Activated naive CD4-positive, alpha-beta T cell treated with anti-CD3 and anti-CD28 coated beads, Interleukin-2, amount 50 U/mL, for 24 hours (primary cell): ENCODE measurements at regions not wholly inside any gene's neighbourhood (a gene's known extent, or its start where the extent isn't known, plus 50 kb on each side); places are given as distances from the start of the nearest gene placed in this dataset.

Experiments
- H3K27ac Mint-ChIP-seq: one replicate; pipeline ENCODE4 v1.8.0; 2021; ENCODE audit warnings: mild to moderate bottlenecking, mixed read lengths
- H3K27me3 Mint-ChIP-seq: one replicate; pipeline ENCODE4 v1.8.0; 2021; ENCODE audit warnings: mixed read lengths
- H3K36me3 Mint-ChIP-seq: one replicate; pipeline ENCODE4 v1.8.0; 2021; ENCODE audit warnings: mixed read lengths
- H3K4me1 Mint-ChIP-seq: one replicate; pipeline ENCODE4 v1.8.0; 2021; ENCODE audit warnings: mixed read lengths
- H3K4me3 Mint-ChIP-seq: one replicate; pipeline ENCODE4 v1.8.0; 2021; ENCODE audit warnings: mild to moderate bottlenecking, mixed read lengths
- H3K9me3 Mint-ChIP-seq: one replicate; pipeline ENCODE4 v1.8.0; 2021; ENCODE audit warnings: mixed read lengths

- Mint-ChIP-seq H3K36me3 (no peaks in the 10 kb centered on the region), H3K27me3 (no peaks in the 10 kb centered on the region), H3K9me3 (no peaks in the 10 kb centered on the region), H3K4me1 (no peaks in the 10 kb centered on the region), H3K4me3 (no peak overlapping the region), H3K27ac (no peak overlapping the region)
These were observed 1521.0 kb downstream of the UQCRFS1 start for GRCh38 chr19:27691991-27692390.

- Mint-ChIP-seq H3K36me3 (no peaks in the 10 kb centered on the region), H3K4me1 (no peaks in the 10 kb centered on the region), H3K9me3 (no peaks in the 10 kb centered on the region), H3K27me3 (no peaks in the 10 kb centered on the region), H3K27ac (no peak overlapping the region), H3K4me3 (no peak overlapping the region)
These were observed 1523.2 kb downstream of the UQCRFS1 start for GRCh38 chr19:27689734-27690241.

- no peaks in the 10 kb centered on the region for H3K36me3 Mint-ChIP-seq
- no peak overlapping the region for H3K27ac Mint-ChIP-seq
- no peaks in the 10 kb centered on the region for H3K27me3 Mint-ChIP-seq
- peaks cover 3% of the 10 kb centered on the region for H3K9me3 Mint-ChIP-seq
- no peak overlapping the region for H3K4me3 Mint-ChIP-seq
- H3K4me1 Mint-ChIP-seq, result no peaks in the 10 kb centered on the region
These were observed 1528.7 kb downstream of the UQCRFS1 start for GRCh38 chr19:27684293-27684692.

- H3K4me3 Mint-ChIP-seq, result no peak overlapping the region
- H3K4me1 Mint-ChIP-seq, result no peaks in the 10 kb centered on the region
- H3K9me3 Mint-ChIP-seq, result peaks cover 12% of the 10 kb centered on the region
These were observed 1531.0 kb downstream of the UQCRFS1 start for GRCh38 chr19:27681972-27682371.

GRCh38 chr19:27679905-27680304 is 1533.0 kb downstream of the UQCRFS1 start:
- no peaks in the 10 kb centered on the region for H3K27me3 Mint-ChIP-seq

More at GRCh38 chr19:27681972-27682371, 1531.0 kb downstream of the UQCRFS1 start:
- Mint-ChIP-seq H3K36me3 (no peaks in the 10 kb centered on the region), H3K27me3 (no peaks in the 10 kb centered on the region), H3K27ac (no peak overlapping the region)

GRCh38 chr19:27679399-27679798 is 1533.6 kb downstream of the UQCRFS1 start:
- no peaks in the 10 kb centered on the region for H3K27me3 Mint-ChIP-seq
- no peak overlapping the region for H3K27ac Mint-ChIP-seq
- no peak overlapping the region for H3K4me3 Mint-ChIP-seq
- H3K9me3 Mint-ChIP-seq, result peaks cover 12% of the 10 kb centered on the region
- H3K4me1 Mint-ChIP-seq, result no peaks in the 10 kb centered on the region
- no peaks in the 10 kb centered on the region for H3K36me3 Mint-ChIP-seq

More at GRCh38 chr19:27679905-27680304, 1533.0 kb downstream of the UQCRFS1 start:
- H3K4me3 Mint-ChIP-seq, result no peak overlapping the region
- no peaks in the 10 kb centered on the region for H3K36me3 Mint-ChIP-seq
- peaks cover 12% of the 10 kb centered on the region for H3K9me3 Mint-ChIP-seq
- H3K27ac Mint-ChIP-seq, result no peak overlapping the region
- H3K4me1 Mint-ChIP-seq, result no peaks in the 10 kb centered on the region

GRCh38 chr19:27676877-27677276 is 1536.1 kb downstream of the UQCRFS1 start:
- no peak overlapping the region for H3K4me3 Mint-ChIP-seq
- peaks cover 18% of the 10 kb centered on the region for H3K9me3 Mint-ChIP-seq
- H3K27me3 Mint-ChIP-seq, result no peaks in the 10 kb centered on the region
- H3K4me1 Mint-ChIP-seq, result no peaks in the 10 kb centered on the region
- no peak overlapping the region for H3K27ac Mint-ChIP-seq
- no peaks in the 10 kb centered on the region for H3K36me3 Mint-ChIP-seq

GRCh38 chr19:27676334-27676733 is 1536.6 kb downstream of the UQCRFS1 start:
- Mint-ChIP-seq H3K27me3 (no peaks in the 10 kb centered on the region), H3K36me3 (no peaks in the 10 kb centered on the region), H3K27ac (no peak overlapping the region), H3K9me3 (peaks cover 18% of the 10 kb centered on the region), H3K4me1 (no peaks in the 10 kb centered on the region), H3K4me3 (no peak overlapping the region)

GRCh38 chr19:27675771-27676170 is 1537.2 kb downstream of the UQCRFS1 start:
- no peaks in the 10 kb centered on the region for H3K27me3 Mint-ChIP-seq
- no peaks in the 10 kb centered on the region for H3K4me1 Mint-ChIP-seq
- no peak overlapping the region for H3K27ac Mint-ChIP-seq
- no peak overlapping the region for H3K4me3 Mint-ChIP-seq
- H3K36me3 Mint-ChIP-seq, result no peaks in the 10 kb centered on the region
- peaks cover 18% of the 10 kb centered on the region for H3K9me3 Mint-ChIP-seq

- H3K9me3 Mint-ChIP-seq, result peaks cover 18% of the 10 kb centered on the region
- H3K4me1 Mint-ChIP-seq, result no peaks in the 10 kb centered on the region
- no peak overlapping the region for H3K27ac Mint-ChIP-seq
- H3K4me3 Mint-ChIP-seq, result no peak overlapping the region
- no peaks in the 10 kb centered on the region for H3K27me3 Mint-ChIP-seq
- H3K36me3 Mint-ChIP-seq, result no peaks in the 10 kb centered on the region
These were observed 1538.2 kb downstream of the UQCRFS1 start for GRCh38 chr19:27674701-27675100.

GRCh38 chr19:27673986-27674385 is 1539.0 kb downstream of the UQCRFS1 start:
- Mint-ChIP-seq H3K27ac (no peak overlapping the region), H3K4me1 (no peaks in the 10 kb centered on the region), H3K36me3 (no peaks in the 10 kb centered on the region), H3K4me3 (no peak overlapping the region), H3K27me3 (no peaks in the 10 kb centered on the region), H3K9me3 (peaks cover 12% of the 10 kb centered on the region)

GRCh38 chr19:27672309-27673047 is 1540.5 kb downstream of the UQCRFS1 start:
- no peak overlapping the region for H3K27ac Mint-ChIP-seq
- no peak overlapping the region for H3K4me3 Mint-ChIP-seq
- no peaks in the 10 kb centered on the region for H3K27me3 Mint-ChIP-seq
- H3K9me3 Mint-ChIP-seq, result peaks cover 5% of the 10 kb centered on the region
- no peaks in the 10 kb centered on the region for H3K4me1 Mint-ChIP-seq
- H3K36me3 Mint-ChIP-seq, result no peaks in the 10 kb centered on the region

- Mint-ChIP-seq H3K9me3 (peaks cover 5% of the 10 kb centered on the region), H3K4me3 (no peak overlapping the region), H3K27me3 (no peaks in the 10 kb centered on the region), H3K27ac (no peak overlapping the region), H3K36me3 (no peaks in the 10 kb centered on the region), H3K4me1 (no peaks in the 10 kb centered on the region)
These were observed 1541.1 kb downstream of the UQCRFS1 start for GRCh38 chr19:27671876-27672275.

GRCh38 chr19:27660428-27660827 is 1552.5 kb downstream of the UQCRFS1 start:
- Mint-ChIP-seq H3K4me1 (no peaks in the 10 kb centered on the region), H3K27me3 (no peaks in the 10 kb centered on the region), H3K9me3 (peaks cover 7% of the 10 kb centered on the region), H3K27ac (no peak overlapping the region), H3K36me3 (no peaks in the 10 kb centered on the region), H3K4me3 (no peak overlapping the region)

GRCh38 chr19:27657271-27658051 is 1555.5 kb downstream of the UQCRFS1 start:
- Mint-ChIP-seq H3K27ac (no peak overlapping the region), H3K4me1 (no peaks in the 10 kb centered on the region), H3K36me3 (no peaks in the 10 kb centered on the region), H3K4me3 (no peak overlapping the region), H3K27me3 (no peaks in the 10 kb centered on the region), H3K9me3 (peaks cover 15% of the 10 kb centered on the region)
